Ishikawa (cell line): ENCODE measurements at regions not wholly inside any gene's neighbourhood (a gene's known extent, or its start where the extent isn't known, plus 50 kb on each side); places are given as distances from the start of the nearest gene placed in this dataset.
A peak's percentile ranks its signal among the peaks of the same experiment; 100 is the strongest.

Source experiments
- CEBPB ChIP-seq: IDR thresholded peaks from 2 replicates; pipeline ENCODE4 v1.6.1; 2012
- CREB1 ChIP-seq: IDR thresholded peaks from 2 replicates; pipeline ENCODE4 v1.6.1; 2012; ENCODE audit warnings: low read depth
- EGR1 ChIP-seq: IDR thresholded peaks from 2 replicates; pipeline ENCODE4 v1.6.1; 2012
- EP300 ChIP-seq: IDR thresholded peaks from 2 replicates; pipeline ENCODE4 v1.6.1; 2012; ENCODE audit warnings: borderline replicate concordance
- FOXM1 ChIP-seq: IDR thresholded peaks from 2 replicates; pipeline ENCODE4 v1.6.1; 2012; ENCODE audit warnings: low read depth, borderline replicate concordance
- MAX ChIP-seq: IDR thresholded peaks from 2 replicates; pipeline ENCODE4 v1.6.1; 2012
- NFIC ChIP-seq: IDR thresholded peaks from 2 replicates; pipeline ENCODE4 v1.6.1; 2012
- RAD21 ChIP-seq: IDR thresholded peaks from 2 replicates; pipeline ENCODE4 v1.6.1; 2012; ENCODE audit warnings: low read depth
- TAF1 ChIP-seq: IDR thresholded peaks from 2 replicates; pipeline ENCODE4 v1.6.1; 2012; ENCODE audit warnings: low read depth, mild to moderate bottlenecking
- TCF12 ChIP-seq: IDR thresholded peaks from 2 replicates; pipeline ENCODE4 v1.6.1; 2012; ENCODE audit warnings: low read depth
- TEAD4 ChIP-seq: IDR thresholded peaks from 2 replicates; pipeline ENCODE4 v1.6.1; 2012
- YY1 ChIP-seq: IDR thresholded peaks from 2 replicates; pipeline ENCODE4 v1.6.1; 2012; ENCODE audit warnings: low read depth
- ZBTB7A ChIP-seq: IDR thresholded peaks from 2 replicates; pipeline ENCODE4 v1.6.1; 2012; ENCODE audit warnings: low read depth
- TF ChIP-seq, protein P1 (sequence below): IDR thresholded peaks from 2 replicates; pipeline ENCODE4 v1.6.1; 2012; ENCODE audit warnings: low read depth, mild to moderate bottlenecking
- TF ChIP-seq, protein P2 (sequence below): IDR thresholded peaks from 2 replicates; pipeline ENCODE4 v1.6.1; 2012

- TF ChIP-seq ZBTB7A (no peak), TEAD4 (no peak), NFIC (no peak), CREB1 (no peak), EGR1 (no peak), MAX (no peak), RAD21 (no peak), EP300 (no peak)
- TF ChIP-seq, protein P1, sequence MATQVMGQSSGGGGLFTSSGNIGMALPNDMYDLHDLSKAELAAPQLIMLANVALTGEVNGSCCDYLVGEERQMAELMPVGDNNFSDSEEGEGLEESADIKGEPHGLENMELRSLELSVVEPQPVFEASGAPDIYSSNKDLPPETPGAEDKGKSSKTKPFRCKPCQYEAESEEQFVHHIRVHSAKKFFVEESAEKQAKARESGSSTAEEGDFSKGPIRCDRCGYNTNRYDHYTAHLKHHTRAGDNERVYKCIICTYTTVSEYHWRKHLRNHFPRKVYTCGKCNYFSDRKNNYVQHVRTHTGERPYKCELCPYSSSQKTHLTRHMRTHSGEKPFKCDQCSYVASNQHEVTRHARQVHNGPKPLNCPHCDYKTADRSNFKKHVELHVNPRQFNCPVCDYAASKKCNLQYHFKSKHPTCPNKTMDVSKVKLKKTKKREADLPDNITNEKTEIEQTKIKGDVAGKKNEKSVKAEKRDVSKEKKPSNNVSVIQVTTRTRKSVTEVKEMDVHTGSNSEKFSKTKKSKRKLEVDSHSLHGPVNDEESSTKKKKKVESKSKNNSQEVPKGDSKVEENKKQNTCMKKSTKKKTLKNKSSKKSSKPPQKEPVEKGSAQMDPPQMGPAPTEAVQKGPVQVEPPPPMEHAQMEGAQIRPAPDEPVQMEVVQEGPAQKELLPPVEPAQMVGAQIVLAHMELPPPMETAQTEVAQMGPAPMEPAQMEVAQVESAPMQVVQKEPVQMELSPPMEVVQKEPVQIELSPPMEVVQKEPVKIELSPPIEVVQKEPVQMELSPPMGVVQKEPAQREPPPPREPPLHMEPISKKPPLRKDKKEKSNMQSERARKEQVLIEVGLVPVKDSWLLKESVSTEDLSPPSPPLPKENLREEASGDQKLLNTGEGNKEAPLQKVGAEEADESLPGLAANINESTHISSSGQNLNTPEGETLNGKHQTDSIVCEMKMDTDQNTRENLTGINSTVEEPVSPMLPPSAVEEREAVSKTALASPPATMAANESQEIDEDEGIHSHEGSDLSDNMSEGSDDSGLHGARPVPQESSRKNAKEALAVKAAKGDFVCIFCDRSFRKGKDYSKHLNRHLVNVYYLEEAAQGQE: no peak
- TF ChIP-seq, protein P2, sequence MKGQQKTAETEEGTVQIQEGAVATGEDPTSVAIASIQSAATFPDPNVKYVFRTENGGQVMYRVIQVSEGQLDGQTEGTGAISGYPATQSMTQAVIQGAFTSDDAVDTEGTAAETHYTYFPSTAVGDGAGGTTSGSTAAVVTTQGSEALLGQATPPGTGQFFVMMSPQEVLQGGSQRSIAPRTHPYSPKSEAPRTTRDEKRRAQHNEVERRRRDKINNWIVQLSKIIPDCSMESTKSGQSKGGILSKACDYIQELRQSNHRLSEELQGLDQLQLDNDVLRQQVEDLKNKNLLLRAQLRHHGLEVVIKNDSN: no peak
Measured at GRCh38 chr2:100642425-100642824, 79.6 kb downstream of the PDCL3 start.

GRCh38 chr2:100643467-100643866 is 80.7 kb downstream of the PDCL3 start:
- no peak for TF ChIP-seq RAD21
- TF ChIP-seq YY1: no peak
- no peak for TF ChIP-seq CREB1
- no peak for TF ChIP-seq TCF12
- TF ChIP-seq, protein P1: no peak
- TF ChIP-seq ZBTB7A: no peak
- no peak for TF ChIP-seq CEBPB
- no peak for TF ChIP-seq MAX
- TF ChIP-seq FOXM1: no peak
- no peak for TF ChIP-seq TEAD4
- no peak for TF ChIP-seq EP300

DNA sequence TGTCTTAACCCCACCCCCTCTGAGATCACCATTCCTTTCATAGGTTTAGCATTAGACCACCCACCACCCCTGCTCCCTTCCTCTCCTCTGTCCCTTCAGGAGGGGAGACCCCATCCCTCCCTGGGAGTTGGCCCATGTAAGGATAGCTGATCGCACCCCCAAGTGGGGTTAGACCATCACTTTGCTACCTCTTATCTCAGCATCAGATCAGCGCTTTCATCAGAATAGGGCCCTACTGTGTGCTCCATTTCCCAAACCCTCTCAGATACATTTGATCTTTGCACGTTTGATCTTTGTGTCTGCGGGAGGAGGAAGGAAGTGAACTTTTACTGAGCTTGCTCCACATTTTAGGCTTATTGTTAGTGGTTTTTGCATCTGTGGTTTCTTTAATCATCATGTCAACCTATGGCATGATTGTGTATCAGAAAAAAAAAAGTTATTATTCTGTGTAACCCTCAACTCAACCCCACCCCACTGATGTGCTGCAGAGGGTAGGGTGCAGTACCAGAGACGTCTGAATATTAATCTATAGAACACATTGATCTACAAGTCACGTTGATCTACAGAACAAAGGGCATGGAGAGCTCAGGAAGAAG is 81.2 kb downstream of the PDCL3 start:
- TF ChIP-seq CEBPB: no peak

- TF ChIP-seq, protein P2: no peak
- TF ChIP-seq TAF1 (no peak), CEBPB (no peak), ZBTB7A (no peak), EGR1 (no peak), YY1 (no peak), EP300 (no peak)
Measured at GRCh38 chr2:100645695-100646429, 83.1 kb downstream of the PDCL3 start.

DNA sequence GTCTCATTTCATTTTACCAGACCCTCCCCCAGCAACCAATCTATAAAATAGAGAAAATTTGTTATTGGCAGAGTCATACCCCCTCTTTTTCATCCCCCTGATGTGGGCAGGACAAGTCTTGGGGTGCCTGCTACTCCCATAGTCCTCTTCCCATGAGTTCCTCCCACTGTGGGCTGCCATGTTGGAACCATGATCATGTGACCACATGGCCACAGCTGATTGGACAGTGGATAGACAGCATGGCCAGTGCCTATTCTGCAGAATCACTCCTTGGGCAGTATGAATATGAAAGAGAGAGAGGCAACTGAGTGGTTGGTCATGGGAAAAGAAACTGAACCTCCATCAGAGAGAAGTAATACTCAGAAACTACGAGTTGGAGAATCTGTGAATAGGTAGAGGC is 84.9 kb downstream of the PDCL3 start:
- TF ChIP-seq, protein P2: peak; percentile 64
- TF ChIP-seq, protein P1: no peak
